Panc1 (cell line): ENCODE measurements at regions not wholly inside any gene's neighbourhood (a gene's known extent, or its start where the extent isn't known, plus 50 kb on each side); places are given as distances from the start of the nearest gene placed in this dataset.

Experiments
- ATAC-seq: fragments of 200-7000 bp; cut with Tn5 transposase; 2 replicates; pipeline ENCODE4 v1.9.1; 2020; ENCODE audit warnings: mild to moderate bottlenecking, moderate library complexity
- BruUV-seq: library from RNA; stranded (reverse); fragments of 400-500 nt; replicated peaks from 2 replicates; lab custom pipeline; 2021; lab: Mats Ljungman, UMichigan
- CTCF ChIA-PET: fragments of 300-600 bp; sonication (Branson Sonifier 250); formaldehyde crosslinking; loops from one replicate; lab custom pipeline; 2022; ENCODE audit warnings: antibody characterized with exemption; lab: Charles Lee
- POLR2A ChIA-PET: fragments of 300-600 bp; sonication (Branson Sonifier 250); formaldehyde crosslinking; loops from one replicate; lab custom pipeline; 2022; ENCODE audit warnings: antibody characterized with exemption; lab: Charles Lee
- DNase-seq: peaks from one replicate; pipeline ENCODE4 v3.0.0-alpha.2; 2010; ENCODE audit warnings: low read depth, low spot score
- H3K27ac ChIP-seq: 2 replicates; pipeline ENCODE4 v1.5.1; 2011; ENCODE audit warnings: mild to moderate bottlenecking, low read length, inconsistent platforms
- H3K27me3 ChIP-seq: fragments of 200-500 bp; sonication (Bioruptor generic); 2 replicates; pipeline ENCODE4 v1.6.0; 2014; ENCODE audit warnings: low read length, inconsistent platforms; ENCODE audit not compliant: control insufficient read depth, insufficient read depth
- H3K36me3 ChIP-seq: fragments of 200-500 bp; sonication (Bioruptor generic); 2 replicates; pipeline ENCODE4 v1.5.1; 2014; ENCODE audit warnings: inconsistent platforms, mild to moderate bottlenecking, low read length, moderate library complexity; ENCODE audit not compliant: control insufficient read depth, insufficient read depth
- H3K4me1 ChIP-seq: 2 replicates; pipeline ENCODE4 v1.5.1; 2011; ENCODE audit warnings: inconsistent platforms, mild to moderate bottlenecking, low read length, moderate library complexity; ENCODE audit not compliant: control insufficient read depth, insufficient read depth
- H3K4me3 ChIP-seq, 2 experiments: 2 replicates each; pipeline ENCODE4 v1.5.1; 2011 to 2012; ENCODE audit warnings: low read depth in 2 of 2, low read length in 2 of 2, mild to moderate bottlenecking in 2 of 2, inconsistent platforms in 1 of 2, moderate library complexity in 1 of 2
- H3K9me3 ChIP-seq: fragments of 200-500 bp; sonication (Bioruptor generic); 2 replicates; pipeline ENCODE4 v1.5.1; 2014; ENCODE audit warnings: low read depth, mild to moderate bottlenecking, inconsistent platforms, low read length, moderate library complexity; ENCODE audit not compliant: control insufficient read depth, insufficient read depth
- CTCF ChIP-seq: fragments of 450-650 bp; IDR thresholded peaks from 2 replicates; pipeline ENCODE4 v1.5.1; 2017; ENCODE audit warnings: mild to moderate bottlenecking
- POLR2AphosphoS5 ChIP-seq: IDR thresholded peaks from 2 replicates; pipeline ENCODE4 v1.6.1; 2012; ENCODE audit warnings: mild to moderate bottlenecking, low read depth, low read length, moderate library complexity
- REST ChIP-seq, 2 experiments: IDR thresholded peaks; 2 replicates each; pipeline ENCODE4 v1.6.1; 2011 to 2012; ENCODE audit warnings: low read depth in 2 of 2, control low read depth in 1 of 2, low read length in 1 of 2, mild to moderate bottlenecking in 1 of 2, moderate library complexity in 1 of 2; ENCODE audit not compliant: insufficient read depth in 1 of 2
- SIN3A ChIP-seq: IDR thresholded peaks from 2 replicates; pipeline ENCODE4 v1.6.1; 2012; ENCODE audit warnings: low read depth, mild to moderate bottlenecking, low read length, moderate library complexity, borderline replicate concordance; ENCODE audit not compliant: insufficient read depth
- TCF7L2 ChIP-seq: IDR thresholded peaks from 2 replicates; pipeline ENCODE4 v1.6.1; 2011; ENCODE audit warnings: mild to moderate bottlenecking, low read depth, low read length, inconsistent platforms
- in situ Hi-C: cut with HindIII; loops from 2 replicates; pipeline ENCODE4 v1.10.0; 2016; ENCODE audit warnings: low sequenced_read_pairs, low pct_unique_long_range_greater_than_20kb
- intact Hi-C: fragments of 100-400 bp; cut with micrococcal nuclease; formaldehyde crosslinking; loops from one replicate; pipeline ENCODE4 v1.10.0; 2022; ENCODE audit not compliant: unreplicated experiment

- intact Hi-C loops = no loop called here
- Histone ChIP-seq H3K36me3 (no peaks in the 10 kb centered on the region), H3K27ac (no peak overlapping the region), H3K9me3 (no peaks in the 10 kb centered on the region), H3K4me3 (no peak overlapping the region), H3K4me1 (no peaks in the 10 kb centered on the region), H3K27me3 (no peaks in the 10 kb centered on the region)
- no TSS peak for BruUV-seq
- POLR2A ChIA-PET = no interaction called here
- DNase-seq (no peak), ATAC-seq (no peak)
- in situ Hi-C loops = no loop called here
- CTCF ChIA-PET = no interaction called here
- TF ChIP-seq REST (IDR thresholded peaks at IDR 0.05; ENCODE audit: insufficient read depth in 1 of 2, low read depth in 2 of 2, low read length in 1 of 2) (no peak), CTCF (no peak), SIN3A (no peak), TCF7L2 (no peak), POLR2AphosphoS5 (no peak)
Measured at GRCh38 chrX:124540474-124540873, 194.1 kb downstream of the SH2D1A start.

- H3K36me3 ChIP-seq = no peaks in the 10 kb centered on the region
- no peaks in the 10 kb centered on the region for H3K4me1 ChIP-seq
- POLR2A ChIA-PET = no interaction called here
- in situ Hi-C loops (no loop called here), intact Hi-C loops (no loop called here)
- ATAC-seq (no peak), DNase-seq (no peak)
- H3K9me3 ChIP-seq = no peaks in the 10 kb centered on the region
- CTCF ChIA-PET = no interaction called here
- no TSS peak for BruUV-seq
- H3K4me3 ChIP-seq = no peak overlapping the region
- H3K27ac ChIP-seq = no peak overlapping the region
- TF ChIP-seq TCF7L2 = no peak
- no peak for TF ChIP-seq SIN3A
- TF ChIP-seq REST (IDR thresholded peaks at IDR 0.05; ENCODE audit: insufficient read depth in 1 of 2, low read depth in 2 of 2, low read length in 1 of 2) = no peak
- no peak for TF ChIP-seq CTCF
- no peak for TF ChIP-seq POLR2AphosphoS5
- no peaks in the 10 kb centered on the region for H3K27me3 ChIP-seq
Measured at GRCh38 chrX:124548571-124548970, 202.2 kb downstream of the SH2D1A start.
